GM21528 (cell line): ENCODE measurements at regions not wholly inside any gene's neighbourhood (a gene's known extent, or its start where the extent isn't known, plus 50 kb on each side); places are given as distances from the start of the nearest gene placed in this dataset.

Experiments
- ATAC-seq: cut with Tn5 transposase; IDR thresholded peaks from one replicate; pipeline ENCODE4 v1.9.1; 2021; ENCODE audit warnings: mild to moderate bottlenecking, moderate library complexity; ENCODE audit not compliant: unreplicated experiment, low FRiP score

GRCh38 chr18:40072761-40073160, 1882.3 kb upstream of the PIK3C3 start:
- no peak for ATAC-seq

- no peak for ATAC-seq
These were observed 1888.7 kb upstream of the PIK3C3 start for GRCh38 chr18:40066368-40066767.

- ATAC-seq: no peak
These were observed 1891.5 kb upstream of the PIK3C3 start for GRCh38 chr18:40063488-40063887.

GRCh38 chr18:40061086-40061485, 1893.9 kb upstream of the PIK3C3 start:
- no peak for ATAC-seq

- ATAC-seq: no peak
These were observed 1894.5 kb upstream of the PIK3C3 start for GRCh38 chr18:40060562-40060961.

- ATAC-seq: no peak
These were observed 1896.0 kb upstream of the PIK3C3 start for GRCh38 chr18:40058811-40059570.

- no peak for ATAC-seq
These were observed 1898.8 kb upstream of the PIK3C3 start for GRCh38 chr18:40056079-40056692.

GRCh38 chr18:40055262-40055661, 1899.8 kb upstream of the PIK3C3 start:
- ATAC-seq: no peak

- no peak for ATAC-seq
These were observed 1905.3 kb upstream of the PIK3C3 start for GRCh38 chr18:40049716-40050115.

- ATAC-seq: no peak
These were observed 1906.0 kb upstream of the PIK3C3 start for GRCh38 chr18:40048886-40049650.

GRCh38 chr18:40048253-40048652, 1906.8 kb upstream of the PIK3C3 start:
- ATAC-seq: no peak

- no peak for ATAC-seq
These were observed 1908.4 kb upstream of the PIK3C3 start for GRCh38 chr18:40046596-40046995.

GRCh38 chr18:40041951-40042350, 1913.1 kb upstream of the PIK3C3 start:
- no peak for ATAC-seq

GRCh38 chr18:40040574-40040973, 1914.5 kb upstream of the PIK3C3 start:
- no peak for ATAC-seq

GRCh38 chr18:40037356-40037755, 1917.7 kb upstream of the PIK3C3 start:
- ATAC-seq: no peak

- no peak for ATAC-seq
These were observed 1918.2 kb upstream of the PIK3C3 start for GRCh38 chr18:40036861-40037260.

- ATAC-seq: no peak
These were observed 1919.1 kb upstream of the PIK3C3 start for GRCh38 chr18:40035966-40036365.

- ATAC-seq: no peak
These were observed 1923.0 kb upstream of the PIK3C3 start for GRCh38 chr18:40032076-40032475.

GRCh38 chr18:40031435-40031834, 1923.6 kb upstream of the PIK3C3 start:
- no peak for ATAC-seq

- ATAC-seq: no peak
These were observed 1935.1 kb upstream of the PIK3C3 start for GRCh38 chr18:40019797-40020392.

GRCh38 chr18:40018266-40018665, 1936.8 kb upstream of the PIK3C3 start:
- no peak for ATAC-seq
